ENCODE measurements at regions not wholly inside any gene's neighbourhood (a gene's known extent, or its start where the extent isn't known, plus 50 kb on each side); places are given as distances from the start of the nearest gene placed in this dataset.

DNA sequence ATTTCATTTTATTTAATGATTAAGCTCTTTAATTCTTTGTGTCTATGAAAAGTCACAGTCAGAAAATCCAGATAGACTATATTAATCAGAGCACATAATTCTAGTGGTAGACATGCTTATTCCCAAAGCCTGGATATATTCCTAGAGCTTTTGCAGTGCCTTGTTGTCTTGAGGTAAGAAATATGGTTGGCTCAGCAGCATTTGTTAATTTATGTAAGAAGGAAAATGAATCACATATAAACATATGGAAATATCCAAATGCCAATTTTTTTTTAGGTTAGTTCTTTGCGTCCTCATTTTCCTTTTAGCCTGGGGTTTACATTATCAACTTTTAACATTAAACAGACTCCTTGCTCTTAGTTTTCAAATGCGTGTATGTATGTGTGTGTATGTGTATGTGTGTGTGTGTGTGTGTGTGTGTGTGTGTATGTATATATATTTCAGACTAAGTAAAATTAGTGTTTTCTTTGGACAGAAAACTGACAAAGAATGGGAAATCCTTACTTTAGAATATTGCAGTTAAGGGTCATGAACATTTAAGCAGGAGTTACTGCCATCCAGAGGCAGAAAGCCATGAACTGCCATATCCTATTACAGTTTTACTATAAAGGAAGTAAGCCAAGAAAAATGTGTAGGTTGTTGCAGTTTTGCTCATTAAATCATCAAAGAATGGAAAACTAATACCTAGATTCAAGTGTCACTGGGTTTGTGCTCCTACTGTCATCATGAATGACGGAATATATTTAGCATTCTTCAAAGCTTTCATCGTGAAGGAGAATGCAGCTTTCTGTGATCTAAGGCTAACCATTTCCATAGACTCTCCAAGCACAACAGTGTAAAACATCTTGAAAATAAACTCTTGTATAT is 477.1 kb upstream of the NR5A2 start:
- peak; percentile 85 for DNase-seq (ENCODE audit: low read depth, low spot score)
- peak overlapping the region; percentile 61 for H3K4me3 ChIP-seq
- no peaks in the 10 kb centered on the region; the same call in 1 of the 2 replicates for H3K9me3 ChIP-seq (ENCODE audit: low read depth, low read length)
- peaks cover 12% of the 10 kb centered on the region for H3K36me3 ChIP-seq (ENCODE audit: insufficient read depth, low read length)
- TF ChIP-seq EZH2 (IDR thresholded peaks at IDR 0.05): no peak
- no peak for TF ChIP-seq FOXP2 (optimal IDR thresholded peaks at IDR 0.05; ENCODE audit: control extremely low read depth, extremely low read length, insufficient read depth)
- no peak for TF ChIP-seq POLR2AphosphoS5 (IDR thresholded peaks at IDR 0.05; ENCODE audit: borderline replicate concordance, low read depth, low read length)
- H3K27ac ChIP-seq: peak overlapping the region; percentile 99
- H3K9ac ChIP-seq (ENCODE audit: insufficient read length): peak overlapping the region; percentile 80

DNA sequence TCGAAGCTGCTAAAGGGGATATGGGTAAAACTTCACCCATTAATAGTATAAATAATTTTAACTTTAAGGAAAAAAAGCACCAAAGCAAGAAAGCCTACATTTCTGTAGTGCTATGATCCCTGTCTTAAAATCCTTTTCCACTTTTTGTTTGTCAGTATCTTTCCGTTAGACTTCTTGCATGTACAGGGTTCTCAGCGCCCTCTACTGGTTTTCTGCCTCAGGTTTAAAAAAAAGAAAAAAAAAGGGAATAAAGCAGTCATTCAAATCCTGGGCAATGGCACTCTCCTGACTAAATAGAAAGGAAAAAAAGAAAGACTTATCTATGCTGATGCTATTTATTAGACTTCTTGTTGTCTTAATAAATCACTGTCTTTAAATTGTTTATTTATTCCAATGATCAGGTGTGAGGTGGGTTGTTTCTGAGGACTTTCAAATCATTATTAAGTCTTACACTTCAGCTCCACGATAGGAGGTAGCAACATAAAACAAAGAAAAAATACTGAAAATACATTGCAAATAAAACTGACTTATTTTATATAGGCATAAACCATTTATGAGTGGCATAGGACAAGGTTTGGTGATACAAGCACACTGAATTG is 475.4 kb upstream of the NR5A2 start:
- TF ChIP-seq EZH2 (IDR thresholded peaks at IDR 0.05) (no peak), FOXP2 (optimal IDR thresholded peaks at IDR 0.05; ENCODE audit: control extremely low read depth, extremely low read length, insufficient read depth) (no peak), POLR2AphosphoS5 (IDR thresholded peaks at IDR 0.05; ENCODE audit: borderline replicate concordance, low read depth, low read length) (no peak)
- peak; percentile 95 for DNase-seq (ENCODE audit: low read depth, low spot score)
- Histone ChIP-seq H3K27ac (peak overlapping the region; percentile 99), H3K9me3 (ENCODE audit: low read depth, low read length) (no peaks in the 10 kb centered on the region; the same call in 1 of the 2 replicates), H3K4me3 (peak overlapping the region; percentile 61), H3K9ac (ENCODE audit: insufficient read length) (peak overlapping the region; percentile 80), H3K36me3 (ENCODE audit: insufficient read depth, low read length) (peaks cover 7% of the 10 kb centered on the region; the same call in 1 of the 2 replicates)

- H3K9ac ChIP-seq (ENCODE audit: insufficient read length): peak overlapping the region; percentile 80
- no peak overlapping the region for H3K4me3 ChIP-seq
- H3K36me3 ChIP-seq (ENCODE audit: insufficient read depth, low read length): peaks cover 4% of the 10 kb centered on the region; the same call in 1 of the 2 replicates
- no peak for DNase-seq (ENCODE audit: low read depth, low spot score)
- no peak for TF ChIP-seq POLR2AphosphoS5 (IDR thresholded peaks at IDR 0.05; ENCODE audit: borderline replicate concordance, low read depth, low read length)
- TF ChIP-seq EZH2 (IDR thresholded peaks at IDR 0.05): no peak
- TF ChIP-seq FOXP2 (optimal IDR thresholded peaks at IDR 0.05; ENCODE audit: control extremely low read depth, extremely low read length, insufficient read depth): no peak
- no peaks in the 10 kb centered on the region for H3K9me3 ChIP-seq (ENCODE audit: low read depth, low read length)
- peak overlapping the region; percentile 99; the same call in 1 of the 2 replicates for H3K27ac ChIP-seq
Observed at GRCh38 chr1:199553104-199553503, 474.4 kb upstream of the NR5A2 start.

DNA sequence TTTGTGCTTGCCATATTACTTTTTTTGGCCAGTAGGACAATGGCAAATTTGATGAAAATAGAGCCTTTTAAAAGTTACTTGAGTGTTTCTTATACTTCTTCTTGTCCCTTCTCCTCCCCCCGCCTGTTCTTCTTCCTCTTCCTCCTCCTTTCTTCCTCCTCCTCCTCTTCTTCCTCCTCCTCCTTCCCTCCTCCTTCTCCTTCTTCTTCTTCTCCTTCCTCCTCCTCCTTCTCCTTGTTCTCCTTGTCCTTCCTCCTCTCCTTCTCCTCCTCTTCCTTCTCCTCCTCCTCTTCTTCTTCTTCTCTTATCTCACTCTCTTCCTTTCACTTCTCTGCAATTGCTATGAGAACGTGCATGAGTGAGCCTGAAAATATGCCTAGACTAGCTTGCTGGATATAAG is 466.2 kb upstream of the NR5A2 start:
- Histone ChIP-seq H3K9ac (ENCODE audit: insufficient read length) (no peak overlapping the region), H3K9me3 (ENCODE audit: low read depth, low read length) (no peaks in the 10 kb centered on the region), H3K4me3 (no peak overlapping the region), H3K36me3 (ENCODE audit: insufficient read depth, low read length) (peaks cover 3% of the 10 kb centered on the region; the same call in 1 of the 2 replicates), H3K27ac (0 out of 2 replicates have a peak overlapping the region, but pooled peaks have one; percentile 19)
- TF ChIP-seq FOXP2 (optimal IDR thresholded peaks at IDR 0.05; ENCODE audit: control extremely low read depth, extremely low read length, insufficient read depth) (no peak), POLR2AphosphoS5 (IDR thresholded peaks at IDR 0.05; ENCODE audit: borderline replicate concordance, low read depth, low read length) (no peak), EZH2 (IDR thresholded peaks at IDR 0.05) (no peak)
- DNase-seq (ENCODE audit: low read depth, low spot score): no peak

DNA sequence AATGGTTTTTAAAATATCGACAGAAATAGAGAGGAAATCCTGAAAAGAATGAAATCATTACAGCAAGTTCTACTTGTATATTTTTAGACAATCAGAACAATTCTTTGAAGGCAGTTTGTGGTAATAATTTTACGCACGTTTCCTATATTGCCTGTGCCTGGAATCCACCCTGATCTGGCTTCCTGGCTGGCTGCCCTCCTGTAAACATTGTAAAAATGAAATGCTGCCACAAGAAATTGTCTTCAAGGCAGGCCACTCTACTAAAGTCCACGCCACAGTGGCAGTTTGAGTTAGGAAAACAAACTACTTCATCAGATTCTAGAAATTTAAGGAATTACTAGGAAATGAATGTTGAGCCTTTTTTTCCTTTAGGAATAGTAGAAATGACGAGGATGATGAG is 454.5 kb upstream of the NR5A2 start:
- Histone ChIP-seq H3K9me3 (ENCODE audit: low read depth, low read length) (no peaks in the 10 kb centered on the region), H3K36me3 (ENCODE audit: insufficient read depth, low read length) (no peaks in the 10 kb centered on the region), H3K4me3 (no peak overlapping the region), H3K9ac (ENCODE audit: insufficient read length) (no peak overlapping the region), H3K27ac (peak overlapping the region; percentile 22; the same call in 1 of the 2 replicates)
- DNase-seq (ENCODE audit: low read depth, low spot score): no peak
- no peak for TF ChIP-seq FOXP2 (optimal IDR thresholded peaks at IDR 0.05; ENCODE audit: control extremely low read depth, extremely low read length, insufficient read depth)
- no peak for TF ChIP-seq POLR2AphosphoS5 (IDR thresholded peaks at IDR 0.05; ENCODE audit: borderline replicate concordance, low read depth, low read length)
- no peak for TF ChIP-seq EZH2 (IDR thresholded peaks at IDR 0.05)

- no peak for TF ChIP-seq POLR2AphosphoS5 (IDR thresholded peaks at IDR 0.05; ENCODE audit: borderline replicate concordance, low read depth, low read length)
- no peak for TF ChIP-seq EZH2 (IDR thresholded peaks at IDR 0.05)
- no peak for TF ChIP-seq FOXP2 (optimal IDR thresholded peaks at IDR 0.05; ENCODE audit: control extremely low read depth, extremely low read length, insufficient read depth)
- Histone ChIP-seq H3K27ac (no peak overlapping the region), H3K9me3 (ENCODE audit: low read depth, low read length) (no peaks in the 10 kb centered on the region), H3K4me3 (no peak overlapping the region), H3K36me3 (ENCODE audit: insufficient read depth, low read length) (no peaks in the 10 kb centered on the region), H3K9ac (ENCODE audit: insufficient read length) (no peak overlapping the region)
- DNase-seq (ENCODE audit: low read depth, low spot score): no peak
Observed at GRCh38 chr1:199574950-199575349, 452.6 kb upstream of the NR5A2 start.

GRCh38 chr1:199580300-199580699 is 447.2 kb upstream of the NR5A2 start:
- no peak overlapping the region for H3K9ac ChIP-seq (ENCODE audit: insufficient read length)
- no peak overlapping the region for H3K27ac ChIP-seq
- no peak for TF ChIP-seq FOXP2 (optimal IDR thresholded peaks at IDR 0.05; ENCODE audit: control extremely low read depth, extremely low read length, insufficient read depth)
- no peak for TF ChIP-seq POLR2AphosphoS5 (IDR thresholded peaks at IDR 0.05; ENCODE audit: borderline replicate concordance, low read depth, low read length)
- TF ChIP-seq EZH2 (IDR thresholded peaks at IDR 0.05): no peak

GRCh38 chr1:199585392-199585791 is 442.1 kb upstream of the NR5A2 start:
- TF ChIP-seq EZH2 (IDR thresholded peaks at IDR 0.05): no peak
- TF ChIP-seq POLR2AphosphoS5 (IDR thresholded peaks at IDR 0.05; ENCODE audit: borderline replicate concordance, low read depth, low read length): no peak
- TF ChIP-seq FOXP2 (optimal IDR thresholded peaks at IDR 0.05; ENCODE audit: control extremely low read depth, extremely low read length, insufficient read depth): no peak
- DNase-seq (ENCODE audit: low read depth, low spot score): no peak
- peak overlapping the region; percentile 38 for H3K4me3 ChIP-seq

More at GRCh38 chr1:199580300-199580699, 447.2 kb upstream of the NR5A2 start:
- DNase-seq (ENCODE audit: low read depth, low spot score): no peak
- Histone ChIP-seq H3K9me3 (ENCODE audit: low read depth, low read length) (no peaks in the 10 kb centered on the region), H3K36me3 (ENCODE audit: insufficient read depth, low read length) (no peaks in the 10 kb centered on the region), H3K4me3 (no peak overlapping the region)

More at GRCh38 chr1:199585392-199585791, 442.1 kb upstream of the NR5A2 start:
- H3K9ac ChIP-seq (ENCODE audit: insufficient read length): no peak overlapping the region
- no peaks in the 10 kb centered on the region for H3K36me3 ChIP-seq (ENCODE audit: insufficient read depth, low read length)
- H3K27ac ChIP-seq: peak overlapping the region; percentile 14; the same call in 1 of the 2 replicates
- H3K9me3 ChIP-seq (ENCODE audit: low read depth, low read length): no peaks in the 10 kb centered on the region

Data from SK-N-MC (cell line).